Activated naive CD8-positive, alpha-beta T cell treated with anti-CD3 and anti-CD28 coated beads, Interleukin-2, amount 50 U/mL, for 16 hours (primary cell): ENCODE measurements at regions not wholly inside any gene's neighbourhood (a gene's known extent, or its start where the extent isn't known, plus 50 kb on each side); places are given as distances from the start of the nearest gene placed in this dataset.

ENCODE experiments used
- DNase-seq: peaks from one replicate; pipeline ENCODE4 v3.0.0-alpha.2; 2020; ENCODE audit warnings: low read depth, low spot score

GRCh38 chr9:79968533-79968932 is 396.8 kb downstream of the TLE4 start:
- no peak for DNase-seq

GRCh38 chr9:79962836-79963235 is 391.1 kb downstream of the TLE4 start:
- DNase-seq: no peak

GRCh38 chr9:79962150-79962549 is 390.4 kb downstream of the TLE4 start:
- DNase-seq: no peak

GRCh38 chr9:79955300-79955699 is 383.5 kb downstream of the TLE4 start:
- DNase-seq: no peak

GRCh38 chr9:79953908-79954307 is 382.1 kb downstream of the TLE4 start:
- no peak for DNase-seq

- DNase-seq: no peak
Observed at GRCh38 chr9:79952401-79952800, 380.6 kb downstream of the TLE4 start.

- no peak for DNase-seq
Observed at GRCh38 chr9:79946712-79947111, 374.9 kb downstream of the TLE4 start.

- no peak for DNase-seq
Observed at GRCh38 chr9:79945495-79945894, 373.7 kb downstream of the TLE4 start.

- DNase-seq: no peak
Observed at GRCh38 chr9:79945016-79945415, 373.3 kb downstream of the TLE4 start.

GRCh38 chr9:79940919-79941318 is 369.2 kb downstream of the TLE4 start:
- no peak for DNase-seq

GRCh38 chr9:79939819-79940218 is 368.1 kb downstream of the TLE4 start:
- DNase-seq: no peak

- DNase-seq: no peak
Observed at GRCh38 chr9:79936336-79936735, 364.6 kb downstream of the TLE4 start.

GRCh38 chr9:79929285-79929684 is 357.5 kb downstream of the TLE4 start:
- DNase-seq: no peak

GRCh38 chr9:79928661-79929223 is 357.0 kb downstream of the TLE4 start:
- no peak for DNase-seq

GRCh38 chr9:79925326-79925725 is 353.6 kb downstream of the TLE4 start:
- DNase-seq: no peak

GRCh38 chr9:79924836-79925235 is 353.1 kb downstream of the TLE4 start:
- DNase-seq: no peak

GRCh38 chr9:79917421-79917820 is 345.7 kb downstream of the TLE4 start:
- no peak for DNase-seq

- no peak for DNase-seq
Observed at GRCh38 chr9:79913867-79914266, 342.1 kb downstream of the TLE4 start.

- no peak for DNase-seq
Observed at GRCh38 chr9:79912318-79913070, 340.7 kb downstream of the TLE4 start.

GRCh38 chr9:79911724-79912123 is 340.0 kb downstream of the TLE4 start:
- no peak for DNase-seq

GRCh38 chr9:79902825-79903600 is 331.2 kb downstream of the TLE4 start:
- no peak for DNase-seq

- no peak for DNase-seq
Observed at GRCh38 chr9:79900754-79901153, 329.0 kb downstream of the TLE4 start.
